H1 (cell line): ENCODE measurements at regions not wholly inside any gene's neighbourhood (a gene's known extent, or its start where the extent isn't known, plus 50 kb on each side); places are given as distances from the start of the nearest gene placed in this dataset.

Experiments used
- RBBP5 ChIP-seq: IDR thresholded peaks from 2 replicates; pipeline ENCODE4 v1.7.1; 2012; ENCODE audit warnings: low read depth, mild to moderate bottlenecking, inconsistent platforms, low read length, moderate library complexity, borderline replicate concordance

DNA sequence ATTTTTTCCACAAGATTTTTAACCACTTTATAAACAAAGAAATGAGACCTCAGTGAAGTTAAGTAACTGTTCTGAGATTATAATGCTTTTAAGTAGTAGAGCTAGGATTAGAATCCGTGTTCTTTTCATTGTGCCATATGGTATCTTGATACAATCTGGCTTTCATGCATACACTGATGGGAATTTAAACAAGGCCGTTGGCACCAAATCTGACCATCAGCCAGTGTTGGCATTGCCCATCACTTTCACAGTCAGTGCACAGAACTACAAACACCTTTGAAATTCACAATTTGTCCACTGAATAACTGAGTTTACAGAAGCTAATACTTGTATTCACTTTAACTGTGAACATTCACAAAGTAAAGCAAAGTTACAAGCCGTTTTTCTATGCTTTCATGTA lies 1228.0 kb downstream of the TBC1D22A start (continued):
- no peak for TF ChIP-seq RBBP5
